GM12864 (cell line): ENCODE measurements at regions not wholly inside any gene's neighbourhood (a gene's known extent, or its start where the extent isn't known, plus 50 kb on each side); places are given as distances from the start of the nearest gene placed in this dataset.

ENCODE experiments used
- DNase-seq: peaks from one replicate; pipeline ENCODE4 v3.0.0-alpha.2; 2011; ENCODE audit warnings: low read depth
- H3K4me3 ChIP-seq: 2 replicates; pipeline ENCODE4 v1.5.1; 2011; ENCODE audit warnings: mild to moderate bottlenecking, low read depth, low read length, control low read depth
- TF ChIP-seq, protein P1 (sequence below): IDR thresholded peaks from 2 replicates; pipeline ENCODE4 v1.5.1; 2011; ENCODE audit warnings: low read depth, mild to moderate bottlenecking, moderate library complexity, low read length, control low read depth, inconsistent platforms; ENCODE audit errors: missing control alignments

DNA sequence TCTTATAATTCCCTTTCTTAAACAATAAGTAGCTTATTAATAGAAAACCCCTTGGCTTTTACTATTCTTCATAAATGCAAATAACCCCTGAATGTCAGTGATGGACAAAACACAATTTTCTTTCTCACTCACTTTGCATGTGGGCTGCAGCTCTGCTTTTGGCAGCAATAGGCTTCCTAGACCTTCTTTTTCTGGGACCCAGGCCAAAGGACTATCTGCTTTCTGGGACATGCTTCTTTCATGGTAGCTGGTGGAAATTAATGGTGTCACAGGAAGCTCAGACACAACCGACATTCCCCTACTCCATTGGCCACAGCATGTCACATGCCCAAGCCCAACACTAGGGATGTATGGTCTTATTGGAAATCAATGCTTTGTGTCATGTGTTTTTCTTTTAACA, 134.3 kb upstream of the MDFIC start:
- no peak for DNase-seq
- TF ChIP-seq, protein P1, sequence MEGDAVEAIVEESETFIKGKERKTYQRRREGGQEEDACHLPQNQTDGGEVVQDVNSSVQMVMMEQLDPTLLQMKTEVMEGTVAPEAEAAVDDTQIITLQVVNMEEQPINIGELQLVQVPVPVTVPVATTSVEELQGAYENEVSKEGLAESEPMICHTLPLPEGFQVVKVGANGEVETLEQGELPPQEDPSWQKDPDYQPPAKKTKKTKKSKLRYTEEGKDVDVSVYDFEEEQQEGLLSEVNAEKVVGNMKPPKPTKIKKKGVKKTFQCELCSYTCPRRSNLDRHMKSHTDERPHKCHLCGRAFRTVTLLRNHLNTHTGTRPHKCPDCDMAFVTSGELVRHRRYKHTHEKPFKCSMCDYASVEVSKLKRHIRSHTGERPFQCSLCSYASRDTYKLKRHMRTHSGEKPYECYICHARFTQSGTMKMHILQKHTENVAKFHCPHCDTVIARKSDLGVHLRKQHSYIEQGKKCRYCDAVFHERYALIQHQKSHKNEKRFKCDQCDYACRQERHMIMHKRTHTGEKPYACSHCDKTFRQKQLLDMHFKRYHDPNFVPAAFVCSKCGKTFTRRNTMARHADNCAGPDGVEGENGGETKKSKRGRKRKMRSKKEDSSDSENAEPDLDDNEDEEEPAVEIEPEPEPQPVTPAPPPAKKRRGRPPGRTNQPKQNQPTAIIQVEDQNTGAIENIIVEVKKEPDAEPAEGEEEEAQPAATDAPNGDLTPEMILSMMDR: no peak
- H3K4me3 ChIP-seq: no peak overlapping the region

DNA sequence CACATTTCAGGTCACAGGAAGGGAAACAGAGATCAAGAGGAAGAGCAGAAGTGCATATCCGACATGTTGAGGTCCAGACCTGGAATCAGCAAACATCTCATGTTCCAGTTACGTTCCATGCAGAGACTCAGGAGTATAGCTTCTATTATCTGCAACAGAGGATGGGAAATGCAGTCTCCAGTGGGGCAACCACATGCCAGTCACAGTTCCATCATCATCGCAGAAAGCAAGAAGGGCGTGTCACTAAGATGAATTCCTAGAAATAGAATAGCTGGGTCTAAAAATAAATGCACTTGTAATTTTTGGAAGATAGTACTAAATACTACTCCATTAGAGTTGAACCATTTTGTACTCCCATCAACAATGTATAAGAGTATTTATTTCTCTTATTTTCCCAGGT, 133.2 kb upstream of the MDFIC start:
- no peak for DNase-seq
- no peak overlapping the region for H3K4me3 ChIP-seq
- TF ChIP-seq, protein P1: no peak

- H3K4me3 ChIP-seq: no peak overlapping the region
- DNase-seq: no peak
- TF ChIP-seq, protein P1: no peak
Observed at GRCh38 chr7:114789161-114789560, 132.7 kb upstream of the MDFIC start.

DNA sequence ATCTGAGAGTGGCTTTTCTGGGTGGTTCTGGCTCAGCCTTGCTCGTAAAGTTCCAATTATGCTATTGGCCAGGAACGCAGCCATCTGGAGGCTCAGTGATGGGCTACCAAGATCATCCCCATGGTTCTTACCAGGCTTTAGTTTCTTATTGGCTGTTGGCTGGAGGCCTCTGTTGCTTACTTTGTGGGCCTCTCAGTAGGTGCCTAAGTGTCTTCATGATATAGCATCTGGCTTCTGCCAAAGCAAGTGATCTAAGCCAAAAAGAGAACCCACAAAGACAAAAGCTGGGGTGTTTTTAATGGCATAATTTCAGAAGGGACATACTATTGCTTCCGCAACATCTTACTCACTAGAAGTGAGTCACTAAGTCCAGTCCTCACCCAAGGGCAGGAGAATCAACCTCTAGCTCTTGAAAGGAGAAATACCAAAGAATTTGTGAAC, 132.0 kb upstream of the MDFIC start:
- no peak overlapping the region for H3K4me3 ChIP-seq
- no peak for DNase-seq
- TF ChIP-seq, protein P1: no peak

GRCh38 chr7:114790521-114790920, 131.4 kb upstream of the MDFIC start:
- no peak for DNase-seq
- TF ChIP-seq, protein P1: no peak

GRCh38 chr7:114791771-114792170, 130.1 kb upstream of the MDFIC start:
- TF ChIP-seq, protein P1: no peak
- no peak overlapping the region for H3K4me3 ChIP-seq
- no peak for DNase-seq

More at GRCh38 chr7:114790521-114790920, 131.4 kb upstream of the MDFIC start:
- no peak overlapping the region for H3K4me3 ChIP-seq

- no peak for DNase-seq
- no peak overlapping the region for H3K4me3 ChIP-seq
- TF ChIP-seq, protein P1: no peak
Observed at GRCh38 chr7:114793155-114793845, 128.6 kb upstream of the MDFIC start.
